A549 (cell line): ENCODE measurements at regions not wholly inside any gene's neighbourhood (a gene's known extent, or its start where the extent isn't known, plus 50 kb on each side); places are given as distances from the start of the nearest gene placed in this dataset.

Source experiments
- CTCF ChIP-seq: fragments of >200 bp; sonication (Bioruptor Twin); formaldehyde crosslinking; IDR thresholded peaks from 3 replicates; pipeline ENCODE4 v1.5.1; 2016
- MAZ ChIP-seq: fragments of 150-350 bp; IDR thresholded peaks from 2 replicates; pipeline ENCODE4 v1.6.1; 2014; ENCODE audit warnings: antibody characterized with exemption, low read depth, low read length, borderline replicate concordance
- ZNF302 ChIP-seq: fragments of 250-450 bp; sonication (Bioruptor Pico); IDR thresholded peaks from 2 replicates; pipeline ENCODE4 v1.9.0; 2021; ENCODE audit warnings: inconsistent platforms, mild to moderate bottlenecking, moderate library complexity
- TF ChIP-seq, protein P1 (sequence below): fragments of 200-600 bp; sonication (generic); IDR thresholded peaks from 2 replicates; pipeline ENCODE4 v1.6.1; 2016; ENCODE audit warnings: antibody characterized with exemption, mild to moderate bottlenecking, moderate library complexity

- TF ChIP-seq ZNF302 (CRISPR knock-in tag) (no peak), MAZ (no peak), CTCF (no peak)
- TF ChIP-seq, protein P1, sequence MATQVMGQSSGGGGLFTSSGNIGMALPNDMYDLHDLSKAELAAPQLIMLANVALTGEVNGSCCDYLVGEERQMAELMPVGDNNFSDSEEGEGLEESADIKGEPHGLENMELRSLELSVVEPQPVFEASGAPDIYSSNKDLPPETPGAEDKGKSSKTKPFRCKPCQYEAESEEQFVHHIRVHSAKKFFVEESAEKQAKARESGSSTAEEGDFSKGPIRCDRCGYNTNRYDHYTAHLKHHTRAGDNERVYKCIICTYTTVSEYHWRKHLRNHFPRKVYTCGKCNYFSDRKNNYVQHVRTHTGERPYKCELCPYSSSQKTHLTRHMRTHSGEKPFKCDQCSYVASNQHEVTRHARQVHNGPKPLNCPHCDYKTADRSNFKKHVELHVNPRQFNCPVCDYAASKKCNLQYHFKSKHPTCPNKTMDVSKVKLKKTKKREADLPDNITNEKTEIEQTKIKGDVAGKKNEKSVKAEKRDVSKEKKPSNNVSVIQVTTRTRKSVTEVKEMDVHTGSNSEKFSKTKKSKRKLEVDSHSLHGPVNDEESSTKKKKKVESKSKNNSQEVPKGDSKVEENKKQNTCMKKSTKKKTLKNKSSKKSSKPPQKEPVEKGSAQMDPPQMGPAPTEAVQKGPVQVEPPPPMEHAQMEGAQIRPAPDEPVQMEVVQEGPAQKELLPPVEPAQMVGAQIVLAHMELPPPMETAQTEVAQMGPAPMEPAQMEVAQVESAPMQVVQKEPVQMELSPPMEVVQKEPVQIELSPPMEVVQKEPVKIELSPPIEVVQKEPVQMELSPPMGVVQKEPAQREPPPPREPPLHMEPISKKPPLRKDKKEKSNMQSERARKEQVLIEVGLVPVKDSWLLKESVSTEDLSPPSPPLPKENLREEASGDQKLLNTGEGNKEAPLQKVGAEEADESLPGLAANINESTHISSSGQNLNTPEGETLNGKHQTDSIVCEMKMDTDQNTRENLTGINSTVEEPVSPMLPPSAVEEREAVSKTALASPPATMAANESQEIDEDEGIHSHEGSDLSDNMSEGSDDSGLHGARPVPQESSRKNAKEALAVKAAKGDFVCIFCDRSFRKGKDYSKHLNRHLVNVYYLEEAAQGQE: no peak
Measured at GRCh38 chr2:71782323-71782722, 329.0 kb downstream of the DYSF start.
